GM23248 (cell line): ENCODE measurements at regions not wholly inside any gene's neighbourhood (a gene's known extent, or its start where the extent isn't known, plus 50 kb on each side); places are given as distances from the start of the nearest gene placed in this dataset.
"Not testable (repeated sequence)": the region's sequence is repeated elsewhere in the genome, so short reads cannot be mapped to it uniquely, and the experiment has no call there.

Experiments
- EZH2 ChIP-seq: fragments of 200-600 bp; sonication (generic); IDR thresholded peaks from 2 replicates; pipeline ENCODE4 v1.6.1; 2018; ENCODE audit warnings: antibody characterized with exemption, mild to moderate bottlenecking; ENCODE audit not compliant: insufficient read depth, poor library complexity, severe bottlenecking
- EZH2phosphoT487 ChIP-seq: fragments of 200-600 bp; sonication (generic); IDR thresholded peaks from 2 replicates; pipeline ENCODE4 v1.6.1; 2018; ENCODE audit warnings: antibody characterized with exemption, moderate library complexity, mild to moderate bottlenecking, low read depth; ENCODE audit not compliant: insufficient read depth

DNA sequence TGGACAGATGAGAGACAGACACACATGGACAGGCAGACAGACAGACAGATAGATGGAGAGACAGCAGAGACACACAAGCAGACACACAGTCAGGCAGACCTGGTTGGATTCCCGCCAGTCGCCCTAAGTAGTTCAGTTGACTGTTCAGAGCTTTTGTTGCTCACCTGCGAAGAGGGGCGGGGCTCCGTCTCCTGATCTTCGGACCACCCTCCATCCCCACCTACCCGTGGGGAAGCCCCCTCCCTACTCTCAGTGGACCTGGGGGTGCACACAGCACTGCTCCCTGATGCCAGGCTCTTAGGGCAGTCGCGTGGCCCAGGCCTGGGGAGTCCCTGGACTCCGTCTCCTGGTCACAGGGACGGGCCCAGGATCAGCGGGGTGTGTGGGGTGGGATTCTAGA, 341.0 kb downstream of the ADGRD1 start:
- TF ChIP-seq EZH2, EZH2phosphoT487: not testable (repeated sequence)
